Parathyroid adenoma (tissue), 2 donors: ENCODE measurements at regions not wholly inside any gene's neighbourhood (a gene's known extent, or its start where the extent isn't known, plus 50 kb on each side); places are given as distances from the start of the nearest gene placed in this dataset.

Experiments used
- H2AFZ ChIP-seq: fragments of 300-600 bp; sonication (generic); one replicate; pipeline ENCODE4 v1.7.0; 2017; ENCODE audit warnings: antibody characterized with exemption, mild to moderate bottlenecking
- H3K27ac ChIP-seq: fragments of 300-600 bp; sonication (generic); one replicate; pipeline ENCODE4 v1.7.0; 2017
- H3K27me3 ChIP-seq: fragments of 300-600 bp; sonication (generic); one replicate; pipeline ENCODE4 v1.7.0; 2017; ENCODE audit warnings: low read length; ENCODE audit not compliant: control insufficient read depth, insufficient read depth
- H3K36me3 ChIP-seq: fragments of 300-600 bp; sonication (generic); one replicate; pipeline ENCODE4 v1.7.0; 2017; ENCODE audit warnings: low read length; ENCODE audit not compliant: control insufficient read depth, insufficient read depth
- H3K4me1 ChIP-seq: fragments of 300-600 bp; sonication (generic); one replicate; pipeline ENCODE4 v1.7.0; 2017; ENCODE audit warnings: control low read depth
- H3K4me2 ChIP-seq: fragments of 300-600 bp; sonication (generic); one replicate; pipeline ENCODE4 v1.7.0; 2017; ENCODE audit warnings: low read length
- H3K4me3 ChIP-seq: fragments of 300-600 bp; sonication (generic); one replicate; pipeline ENCODE4 v1.7.0; 2017; ENCODE audit warnings: low read depth, low read length
- H3K79me2 ChIP-seq: fragments of 300-600 bp; sonication (generic); one replicate; pipeline ENCODE4 v1.7.0; 2017; ENCODE audit warnings: control low read depth
- H3K9ac ChIP-seq: fragments of 300-600 bp; sonication (generic); one replicate; pipeline ENCODE4 v1.7.0; 2017; ENCODE audit warnings: mild to moderate bottlenecking
- H3K9me3 ChIP-seq: fragments of 300-600 bp; sonication (generic); one replicate; pipeline ENCODE4 v1.7.0; 2017; ENCODE audit warnings: low read length; ENCODE audit not compliant: control insufficient read depth
- CTCF ChIP-seq: fragments of 300-600 bp; sonication (generic); IDR thresholded peaks from one replicate; pipeline ENCODE4 v1.7.0; 2017; ENCODE audit warnings: antibody characterized with exemption, mild to moderate bottlenecking
- donor health status: primary hyperparathyroidism.

GRCh38 chr16:86171329-86171728 lies 272.4 kb downstream of the IRF8 start:
- Histone ChIP-seq H3K9ac (no peak overlapping the region), H3K9me3 (no peaks in the 10 kb centered on the region), H2AFZ (no peak overlapping the region), H3K4me1 (no peaks in the 10 kb centered on the region), H3K79me2 (no peaks in the 10 kb centered on the region), H3K27ac (no peak overlapping the region), H3K36me3 (no peaks in the 10 kb centered on the region), H3K4me3 (no peak overlapping the region), H3K4me2 (no peak overlapping the region), H3K27me3 (no peaks in the 10 kb centered on the region)
- no peak for TF ChIP-seq CTCF

GRCh38 chr16:86175816-86176215 lies 276.9 kb downstream of the IRF8 start:
- Histone ChIP-seq H2AFZ (no peak overlapping the region), H3K4me2 (no peak overlapping the region), H3K27ac (no peak overlapping the region), H3K4me3 (no peak overlapping the region), H3K79me2 (no peaks in the 10 kb centered on the region), H3K36me3 (no peaks in the 10 kb centered on the region), H3K9me3 (no peaks in the 10 kb centered on the region), H3K9ac (no peak overlapping the region), H3K4me1 (no peaks in the 10 kb centered on the region), H3K27me3 (no peaks in the 10 kb centered on the region)
- TF ChIP-seq CTCF = no peak

GRCh38 chr16:86176462-86176861 lies 277.5 kb downstream of the IRF8 start:
- no peaks in the 10 kb centered on the region for H3K36me3 ChIP-seq
- no peak overlapping the region for H3K27ac ChIP-seq
- H3K9ac ChIP-seq = no peak overlapping the region
- no peak for TF ChIP-seq CTCF
- no peaks in the 10 kb centered on the region for H3K9me3 ChIP-seq
- H3K27me3 ChIP-seq = no peaks in the 10 kb centered on the region
- no peak overlapping the region for H2AFZ ChIP-seq
- H3K4me2 ChIP-seq = no peak overlapping the region
- H3K4me3 ChIP-seq = no peak overlapping the region
- H3K79me2 ChIP-seq = no peaks in the 10 kb centered on the region
- no peaks in the 10 kb centered on the region for H3K4me1 ChIP-seq

- TF ChIP-seq CTCF = no peak
- Histone ChIP-seq H3K36me3 (no peaks in the 10 kb centered on the region), H3K79me2 (no peaks in the 10 kb centered on the region)
Measured at GRCh38 chr16:86180244-86180643, 281.3 kb downstream of the IRF8 start.

GRCh38 chr16:86180780-86181179 lies 281.8 kb downstream of the IRF8 start:
- no peak overlapping the region for H3K4me3 ChIP-seq
- no peak overlapping the region for H3K4me2 ChIP-seq
- no peaks in the 10 kb centered on the region for H3K4me1 ChIP-seq
- H3K79me2 ChIP-seq = no peaks in the 10 kb centered on the region
- no peak overlapping the region for H3K27ac ChIP-seq
- no peak overlapping the region for H3K9ac ChIP-seq
- no peak for TF ChIP-seq CTCF
- no peaks in the 10 kb centered on the region for H3K36me3 ChIP-seq
- H3K9me3 ChIP-seq = no peaks in the 10 kb centered on the region
- no peak overlapping the region for H2AFZ ChIP-seq
- no peaks in the 10 kb centered on the region for H3K27me3 ChIP-seq

More at GRCh38 chr16:86180244-86180643, 281.3 kb downstream of the IRF8 start:
- Histone ChIP-seq H3K9ac (no peak overlapping the region), H3K4me2 (no peak overlapping the region), H3K4me1 (no peaks in the 10 kb centered on the region), H2AFZ (no peak overlapping the region), H3K4me3 (no peak overlapping the region), H3K27me3 (no peaks in the 10 kb centered on the region), H3K27ac (no peak overlapping the region), H3K9me3 (no peaks in the 10 kb centered on the region)
